HCT116 (cell line): ENCODE measurements at regions not wholly inside any gene's neighbourhood (a gene's known extent, or its start where the extent isn't known, plus 50 kb on each side); places are given as distances from the start of the nearest gene placed in this dataset.

Experiments
- ATF3 ChIP-seq: IDR thresholded peaks from 2 replicates; pipeline ENCODE4 v1.6.1; 2012
- CTCF ChIP-seq, 3 experiments: fragments of 200-600 bp in 1 of 3; sonication (generic) in 1 of 3; IDR thresholded peaks in 2 of 3; conservative IDR thresholded peaks in 1 of 3; 2 replicates each; pipeline ENCODE4 v1.5.1; 2012 to 2017; ENCODE audit warnings: low read depth in 2 of 3, low read length in 2 of 3, antibody characterized with exemption in 1 of 3, borderline replicate concordance in 1 of 3, control low read depth in 1 of 3, mild to moderate bottlenecking in 1 of 3, mixed read lengths in 1 of 3, mixed run types in 1 of 3, moderate library complexity in 1 of 3; ENCODE audit not compliant: insufficient read depth in 1 of 3
- EZH2 ChIP-seq: fragments of 200-600 bp; sonication (generic); IDR thresholded peaks from 2 replicates; pipeline ENCODE4 v1.6.1; 2017; ENCODE audit warnings: antibody characterized with exemption, mixed run types
- POLR2A ChIP-seq: IDR thresholded peaks from 2 replicates; pipeline ENCODE4 v1.7.0; 2011; ENCODE audit warnings: borderline replicate concordance; ENCODE audit not compliant: insufficient read depth, insufficient read length; ENCODE audit errors: extremely low read depth

- no peak for TF ChIP-seq CTCF (IDR thresholded peaks at IDR 0.05 in 2 of 3, conservative IDR thresholded peaks at IDR 0.05 in 1 of 3; ENCODE audit: borderline replicate concordance in 1 of 3, insufficient read depth in 1 of 3, low read depth in 2 of 3, low read length in 2 of 3)
- no peak for TF ChIP-seq ATF3
- TF ChIP-seq EZH2, result no peak
- TF ChIP-seq POLR2A, result no peak
These were observed 62.6 kb upstream of the TPRG1 start for GRCh38 chr3:189109145-189109544.
